ENCODE measurements at regions not wholly inside any gene's neighbourhood (a gene's known extent, or its start where the extent isn't known, plus 50 kb on each side); places are given as distances from the start of the nearest gene placed in this dataset.

- no peak for DNase-seq (ENCODE audit: low read depth)
Measured at GRCh38 chr6:134739299-134740026, 210.4 kb downstream of the ALDH8A1 start.

- no peak for DNase-seq (ENCODE audit: low read depth)
Measured at GRCh38 chr6:134738211-134738885, 211.6 kb downstream of the ALDH8A1 start.

GRCh38 chr6:134735461-134735860, 214.4 kb downstream of the ALDH8A1 start:
- DNase-seq (ENCODE audit: low read depth) = no peak

- DNase-seq (ENCODE audit: low read depth) = no peak
Measured at GRCh38 chr6:134734312-134734869, 215.5 kb downstream of the ALDH8A1 start.

- no peak for DNase-seq (ENCODE audit: low read depth)
Measured at GRCh38 chr6:134733801-134734200, 216.1 kb downstream of the ALDH8A1 start.

- no peak for DNase-seq (ENCODE audit: low read depth)
Measured at GRCh38 chr6:134732763-134733162, 217.1 kb downstream of the ALDH8A1 start.

GRCh38 chr6:134731615-134732014, 218.3 kb downstream of the ALDH8A1 start:
- no peak for DNase-seq (ENCODE audit: low read depth)

GRCh38 chr6:134730013-134730412, 219.9 kb downstream of the ALDH8A1 start:
- no peak for DNase-seq (ENCODE audit: low read depth)

GRCh38 chr6:134729561-134729960, 220.3 kb downstream of the ALDH8A1 start:
- DNase-seq (ENCODE audit: low read depth) = no peak

GRCh38 chr6:134727081-134727480, 222.8 kb downstream of the ALDH8A1 start:
- no peak for DNase-seq (ENCODE audit: low read depth)

- no peak for DNase-seq (ENCODE audit: low read depth)
Measured at GRCh38 chr6:134725590-134725989, 224.3 kb downstream of the ALDH8A1 start.

GRCh38 chr6:134724771-134725340, 225.0 kb downstream of the ALDH8A1 start:
- DNase-seq (ENCODE audit: low read depth) = no peak

- DNase-seq (ENCODE audit: low read depth) = no peak
Measured at GRCh38 chr6:134723081-134723871, 226.6 kb downstream of the ALDH8A1 start.

GRCh38 chr6:134722200-134722870, 227.6 kb downstream of the ALDH8A1 start:
- no peak for DNase-seq (ENCODE audit: low read depth)

GRCh38 chr6:134721060-134721405, 228.9 kb downstream of the ALDH8A1 start:
- no peak for DNase-seq (ENCODE audit: low read depth)

GRCh38 chr6:134720353-134721059, 229.4 kb downstream of the ALDH8A1 start:
- no peak for DNase-seq (ENCODE audit: low read depth)

- DNase-seq (ENCODE audit: low read depth) = no peak
Measured at GRCh38 chr6:134719911-134720310, 230.0 kb downstream of the ALDH8A1 start.

- no peak for DNase-seq (ENCODE audit: low read depth)
Measured at GRCh38 chr6:134719286-134719685, 230.6 kb downstream of the ALDH8A1 start.

GRCh38 chr6:134714679-134715078, 235.2 kb downstream of the ALDH8A1 start:
- no peak for DNase-seq (ENCODE audit: low read depth)

- DNase-seq (ENCODE audit: low read depth) = no peak
Measured at GRCh38 chr6:134714113-134714512, 235.8 kb downstream of the ALDH8A1 start.

- DNase-seq (ENCODE audit: low read depth) = no peak
Measured at GRCh38 chr6:134712311-134712710, 237.6 kb downstream of the ALDH8A1 start.
